ENCODE measurements at regions not wholly inside any gene's neighbourhood (a gene's known extent, or its start where the extent isn't known, plus 50 kb on each side); places are given as distances from the start of the nearest gene placed in this dataset.
"Not testable (repeated sequence)": the region's sequence is repeated elsewhere in the genome, so short reads cannot be mapped to it uniquely, and the experiment has no call there.

- Mint-ChIP-seq H3K9me3 (peaks cover 8% of the 10 kb centered on the region), H3K4me3 (no peak overlapping the region), H3K36me3 (ENCODE audit: insufficient read depth) (no peaks in the 10 kb centered on the region), H3K27me3 (no peaks in the 10 kb centered on the region), H3K27ac (ENCODE audit: low read depth) (no peak overlapping the region), H3K4me1 (no peaks in the 10 kb centered on the region)
- DNase-seq (ENCODE audit: low spot score in 2 of 2) = no peak
- no peak for ATAC-seq (replicated peaks; ENCODE audit: extremely low read depth, poor library complexity, severe bottlenecking)
Measured at GRCh38 chr3:104214937-104215336, 1151.8 kb upstream of the ALCAM start.

GRCh38 chr3:104219046-104219445 lies 1147.7 kb upstream of the ALCAM start:
- not testable (repeated sequence) for H3K27ac Mint-ChIP-seq (ENCODE audit: low read depth); H3K9me3 Mint-ChIP-seq; ATAC-seq (replicated peaks; ENCODE audit: extremely low read depth, poor library complexity, severe bottlenecking); H3K4me1 Mint-ChIP-seq; H3K4me3 Mint-ChIP-seq; DNase-seq (ENCODE audit: low spot score in 2 of 2); H3K36me3 Mint-ChIP-seq (ENCODE audit: insufficient read depth); H3K27me3 Mint-ChIP-seq

GRCh38 chr3:104234442-104235194 lies 1132.1 kb upstream of the ALCAM start:
- no peak for ATAC-seq (replicated peaks; ENCODE audit: extremely low read depth, poor library complexity, severe bottlenecking)
- Mint-ChIP-seq H3K27me3 (no peaks in the 10 kb centered on the region), H3K4me3 (no peak overlapping the region), H3K36me3 (ENCODE audit: insufficient read depth) (no peaks in the 10 kb centered on the region), H3K27ac (ENCODE audit: low read depth) (no peak overlapping the region), H3K9me3 (peaks cover 5% of the 10 kb centered on the region), H3K4me1 (no peaks in the 10 kb centered on the region)
- no peak for DNase-seq (ENCODE audit: low spot score in 2 of 2)

GRCh38 chr3:104244680-104245220 lies 1122.0 kb upstream of the ALCAM start:
- H3K36me3 Mint-ChIP-seq (ENCODE audit: insufficient read depth) = no peaks in the 10 kb centered on the region
- no peak for DNase-seq (ENCODE audit: low spot score in 2 of 2)
- H3K27ac Mint-ChIP-seq (ENCODE audit: low read depth) = no peak overlapping the region
- H3K4me3 Mint-ChIP-seq = no peak overlapping the region
- H3K27me3 Mint-ChIP-seq = no peaks in the 10 kb centered on the region
- peaks cover 10% of the 10 kb centered on the region for H3K9me3 Mint-ChIP-seq
- no peaks in the 10 kb centered on the region for H3K4me1 Mint-ChIP-seq
- ATAC-seq (replicated peaks; ENCODE audit: extremely low read depth, poor library complexity, severe bottlenecking) = no peak

GRCh38 chr3:104245261-104245660 lies 1121.4 kb upstream of the ALCAM start:
- H3K9me3 Mint-ChIP-seq = peaks cover 10% of the 10 kb centered on the region
- H3K4me3 Mint-ChIP-seq = no peak overlapping the region
- no peak for ATAC-seq (replicated peaks; ENCODE audit: extremely low read depth, poor library complexity, severe bottlenecking)
- no peaks in the 10 kb centered on the region for H3K27me3 Mint-ChIP-seq
- DNase-seq (ENCODE audit: low spot score in 2 of 2) = no peak
- H3K36me3 Mint-ChIP-seq (ENCODE audit: insufficient read depth) = no peaks in the 10 kb centered on the region
- no peak overlapping the region for H3K27ac Mint-ChIP-seq (ENCODE audit: low read depth)
- H3K4me1 Mint-ChIP-seq = no peaks in the 10 kb centered on the region

GRCh38 chr3:104245981-104246380 lies 1120.7 kb upstream of the ALCAM start:
- H3K27ac Mint-ChIP-seq (ENCODE audit: low read depth) = no peak overlapping the region
- H3K27me3 Mint-ChIP-seq = no peaks in the 10 kb centered on the region
- peaks cover 8% of the 10 kb centered on the region for H3K9me3 Mint-ChIP-seq
- ATAC-seq (replicated peaks; ENCODE audit: extremely low read depth, poor library complexity, severe bottlenecking) = no peak
- no peaks in the 10 kb centered on the region for H3K36me3 Mint-ChIP-seq (ENCODE audit: insufficient read depth)
- no peaks in the 10 kb centered on the region for H3K4me1 Mint-ChIP-seq
- no peak overlapping the region for H3K4me3 Mint-ChIP-seq
- no peak for DNase-seq (ENCODE audit: low spot score in 2 of 2)

GRCh38 chr3:104257486-104257885 lies 1109.2 kb upstream of the ALCAM start:
- ATAC-seq (replicated peaks; ENCODE audit: extremely low read depth, poor library complexity, severe bottlenecking) = no peak
- H3K27me3 Mint-ChIP-seq = no peaks in the 10 kb centered on the region
- H3K9me3 Mint-ChIP-seq = peaks cover 5% of the 10 kb centered on the region
- no peak overlapping the region for H3K4me3 Mint-ChIP-seq
- no peaks in the 10 kb centered on the region for H3K4me1 Mint-ChIP-seq
- no peaks in the 10 kb centered on the region for H3K36me3 Mint-ChIP-seq (ENCODE audit: insufficient read depth)
- no peak overlapping the region for H3K27ac Mint-ChIP-seq (ENCODE audit: low read depth)
- DNase-seq (ENCODE audit: low spot score in 2 of 2) = no peak

GRCh38 chr3:104263477-104263876 lies 1103.2 kb upstream of the ALCAM start:
- no peak overlapping the region for H3K4me3 Mint-ChIP-seq
- ATAC-seq (replicated peaks; ENCODE audit: extremely low read depth, poor library complexity, severe bottlenecking) (no peak), DNase-seq (ENCODE audit: low spot score in 2 of 2) (no peak)
- H3K27ac Mint-ChIP-seq (ENCODE audit: low read depth) = no peak overlapping the region
- no peaks in the 10 kb centered on the region for H3K4me1 Mint-ChIP-seq
- peaks cover 5% of the 10 kb centered on the region for H3K9me3 Mint-ChIP-seq
- H3K27me3 Mint-ChIP-seq = peaks cover 9% of the 10 kb centered on the region
- no peaks in the 10 kb centered on the region for H3K36me3 Mint-ChIP-seq (ENCODE audit: insufficient read depth)

GRCh38 chr3:104266219-104266618 lies 1100.5 kb upstream of the ALCAM start:
- not testable (repeated sequence) for H3K9me3 Mint-ChIP-seq; H3K36me3 Mint-ChIP-seq (ENCODE audit: insufficient read depth); DNase-seq (ENCODE audit: low spot score in 2 of 2); H3K27ac Mint-ChIP-seq (ENCODE audit: low read depth); ATAC-seq (replicated peaks; ENCODE audit: extremely low read depth, poor library complexity, severe bottlenecking); H3K4me1 Mint-ChIP-seq; H3K4me3 Mint-ChIP-seq
- peaks cover 21% of the 10 kb centered on the region for H3K27me3 Mint-ChIP-seq

- ATAC-seq (replicated peaks; ENCODE audit: extremely low read depth, poor library complexity, severe bottlenecking) = no peak
- no peak overlapping the region for H3K27ac Mint-ChIP-seq (ENCODE audit: low read depth)
- H3K36me3 Mint-ChIP-seq (ENCODE audit: insufficient read depth) = no peaks in the 10 kb centered on the region
Measured at GRCh38 chr3:104269771-104270170, 1096.9 kb upstream of the ALCAM start.

GRCh38 chr3:104273046-104273649 lies 1093.6 kb upstream of the ALCAM start:
- Mint-ChIP-seq H3K9me3 (no peaks in the 10 kb centered on the region), H3K27me3 (peaks cover 12% of the 10 kb centered on the region), H3K36me3 (ENCODE audit: insufficient read depth) (no peaks in the 10 kb centered on the region), H3K4me1 (no peaks in the 10 kb centered on the region), H3K4me3 (no peak overlapping the region), H3K27ac (ENCODE audit: low read depth) (no peak overlapping the region)
- DNase-seq (ENCODE audit: low spot score in 2 of 2) (no peak), ATAC-seq (replicated peaks; ENCODE audit: extremely low read depth, poor library complexity, severe bottlenecking) (no peak)

More at GRCh38 chr3:104269771-104270170, 1096.9 kb upstream of the ALCAM start:
- no peak for DNase-seq (ENCODE audit: low spot score in 2 of 2)
- Mint-ChIP-seq H3K4me3 (no peak overlapping the region), H3K9me3 (no peaks in the 10 kb centered on the region), H3K27me3 (peaks cover 21% of the 10 kb centered on the region), H3K4me1 (no peaks in the 10 kb centered on the region)

- Mint-ChIP-seq H3K4me1 (peaks cover 14% of the 10 kb centered on the region), H3K4me3 (no peak overlapping the region), H3K27ac (ENCODE audit: low read depth) (no peak overlapping the region), H3K27me3 (no peaks in the 10 kb centered on the region), H3K9me3 (peaks cover 5% of the 10 kb centered on the region), H3K36me3 (ENCODE audit: insufficient read depth) (no peaks in the 10 kb centered on the region)
- no peak for DNase-seq (ENCODE audit: low spot score in 2 of 2)
- ATAC-seq (replicated peaks; ENCODE audit: extremely low read depth, poor library complexity, severe bottlenecking) = no peak
Measured at GRCh38 chr3:104275199-104275598, 1091.5 kb upstream of the ALCAM start.

- no peaks in the 10 kb centered on the region for H3K36me3 Mint-ChIP-seq (ENCODE audit: insufficient read depth)
- ATAC-seq (replicated peaks; ENCODE audit: extremely low read depth, poor library complexity, severe bottlenecking) (no peak), DNase-seq (ENCODE audit: low spot score in 2 of 2) (no peak)
- peak overlapping the region; percentile 51 for H3K27ac Mint-ChIP-seq (ENCODE audit: low read depth)
- peaks cover 14% of the 10 kb centered on the region for H3K4me1 Mint-ChIP-seq
- H3K9me3 Mint-ChIP-seq = peaks cover 18% of the 10 kb centered on the region
- no peaks in the 10 kb centered on the region for H3K27me3 Mint-ChIP-seq
- peak overlapping the region; percentile 63 for H3K4me3 Mint-ChIP-seq
Measured at GRCh38 chr3:104279617-104280016, 1087.1 kb upstream of the ALCAM start.
